Gastroesophageal sphincter (tissue), 4 donors: ENCODE measurements at regions not wholly inside any gene's neighbourhood (a gene's known extent, or its start where the extent isn't known, plus 50 kb on each side); places are given as distances from the start of the nearest gene placed in this dataset.
A peak's percentile ranks its signal among the peaks of the same experiment; 100 is the strongest.

Experiments
- ATAC-seq: fragments of 150-250 bp; one replicate; pipeline ENCODE4 v1.9.1; 2016; ENCODE audit warnings: mild to moderate bottlenecking, moderate library complexity
- H3K27ac ChIP-seq, 4 donors: fragments of 200-600 bp; sonication (generic) in 3 of 4; 1 replicate in 3 of 4; 2 replicates in 1 of 4; pipeline ENCODE4 v1.5.1; 2016 to 2019
- H3K27me3 ChIP-seq: fragments of 200-600 bp; sonication (generic); one replicate; pipeline ENCODE4 v1.5.1; 2019
- H3K36me3 ChIP-seq, 2 donors: fragments of 200-600 bp; sonication (generic); one replicate each; pipeline ENCODE4 v1.5.1; 2019; ENCODE audit warnings: control low read depth in 1 of 2
- H3K4me1 ChIP-seq, 3 donors: fragments of 200-600 bp; sonication (generic); 1 replicate in 2 of 3; 2 replicates in 1 of 3; pipeline ENCODE4 v1.5.1; 2016 to 2019; ENCODE audit warnings: control low read depth in 2 of 3
- H3K4me3 ChIP-seq, 2 donors: fragments of 200-600 bp; sonication (generic); one replicate each; pipeline ENCODE4 v1.5.1; 2019; ENCODE audit warnings: mild to moderate bottlenecking in 1 of 2, moderate library complexity in 1 of 2
- H3K9me3 ChIP-seq, 3 donors: fragments of 200-600 bp; sonication (generic); one replicate each; pipeline ENCODE4 v1.5.1; 2017 to 2019; ENCODE audit warnings: control low read depth in 2 of 3
- CTCF ChIP-seq, 4 experiments: fragments of 200-600 bp in 2 of 4; fragments of 450-650 bp in 2 of 4; sonication (generic) in 1 of 4; IDR thresholded peaks; one replicate each; pipeline ENCODE4 v1.5.1; 2017 to 2019; ENCODE audit warnings: antibody characterized with exemption in 4 of 4, mild to moderate bottlenecking in 2 of 4, moderate library complexity in 2 of 4
- EP300 ChIP-seq: sonication (generic); formaldehyde crosslinking; IDR thresholded peaks from one replicate; pipeline ENCODE4 v1.6.1; 2017; ENCODE audit warnings: antibody characterized with exemption, mild to moderate bottlenecking
- POLR2A ChIP-seq, 2 donors: fragments of 450-650 bp; IDR thresholded peaks; one replicate each; pipeline ENCODE4 v1.6.1; 2017; ENCODE audit warnings: antibody characterized with exemption in 2 of 2, mild to moderate bottlenecking in 2 of 2, moderate library complexity in 1 of 2
- POLR2AphosphoS5 ChIP-seq: sonication (generic); formaldehyde crosslinking; IDR thresholded peaks from one replicate; pipeline ENCODE4 v1.6.1; 2017; ENCODE audit warnings: antibody characterized with exemption
- WGBS, 2 donors: methylation state at CpG; one replicate each; pipeline ENCODE4 v1.1.5; 2018; ENCODE audit warnings: low coverage in 1 of 2; 5-methylcytosine and 5-hydroxymethylcytosine counted together

GRCh38 chr7:33825644-33826043, 79.7 kb upstream of the BMPER start:
- ATAC-seq = no peak
- Histone ChIP-seq H3K4me3 (no peak overlapping the region), H3K27ac (no peak overlapping the region), H3K4me1 (peaks cover 0 to 12% (median 0%) of the 10 kb centered on the region in 3 donors), H3K27me3 (no peaks in the 10 kb centered on the region), H3K9me3 (no peaks in the 10 kb centered on the region), H3K36me3 (no peaks in the 10 kb centered on the region)
- WGBS, 2 donors = 50 to 78% methylated on average over 1 of the region's 1 CpG
- TF ChIP-seq CTCF (IDR thresholded peaks at IDR 0.05) (no peak), EP300 (no peak), POLR2A (IDR thresholded peaks at IDR 0.05) (no peak)

GRCh38 chr7:33829536-33829935, 75.8 kb upstream of the BMPER start:
- no peaks in the 10 kb centered on the region for H3K27me3 ChIP-seq
- no peak for TF ChIP-seq POLR2AphosphoS5
- TF ChIP-seq EP300 = no peak
- no peak for TF ChIP-seq POLR2A (IDR thresholded peaks at IDR 0.05)
- TF ChIP-seq CTCF (IDR thresholded peaks at IDR 0.05) = no peak
- peaks cover 0 to 23% (median 0%) of the 10 kb centered on the region in 3 donors for H3K4me1 ChIP-seq
- no peak overlapping the region for H3K27ac ChIP-seq
- H3K36me3 ChIP-seq = no peaks in the 10 kb centered on the region
- no peak overlapping the region for H3K4me3 ChIP-seq
- ATAC-seq = no peak
- H3K9me3 ChIP-seq = no peaks in the 10 kb centered on the region
- WGBS, 2 donors = 96 to 97% methylated on average over 4 of the region's 4 CpGs

- peak; percentile 80 for ATAC-seq
- no peak for TF ChIP-seq POLR2A (IDR thresholded peaks at IDR 0.05)
- TF ChIP-seq POLR2AphosphoS5 = no peak
- no peak for TF ChIP-seq EP300
- no peak for TF ChIP-seq CTCF (IDR thresholded peaks at IDR 0.05)
- H3K9me3 ChIP-seq = no peaks in the 10 kb centered on the region
- peaks cover 0 to 12% (median 0%) of the 10 kb centered on the region in 3 donors for H3K4me1 ChIP-seq
- H3K27me3 ChIP-seq = no peaks in the 10 kb centered on the region
- WGBS, 2 donors = 67 to 90% methylated on average over 3 to 6 of the region's 10 CpGs
- H3K36me3 ChIP-seq = no peaks in the 10 kb centered on the region
- H3K4me3 ChIP-seq = no peak overlapping the region
- H3K27ac ChIP-seq = peak overlapping the region in 1 of 4 donors; percentile 19
Measured at GRCh38 chr7:33831389-33832141, 73.8 kb upstream of the BMPER start.

- ATAC-seq = peak; percentile 72
- no peaks in the 10 kb centered on the region for H3K9me3 ChIP-seq
- no peak overlapping the region for H3K4me3 ChIP-seq
- peak overlapping the region in 1 of 4 donors; percentile 19 for H3K27ac ChIP-seq
- TF ChIP-seq POLR2AphosphoS5 (no peak), EP300 (no peak)
- peaks cover 0 to 12% (median 0%) of the 10 kb centered on the region in 3 donors for H3K4me1 ChIP-seq
- no peaks in the 10 kb centered on the region for H3K27me3 ChIP-seq
- no peaks in the 10 kb centered on the region for H3K36me3 ChIP-seq
- 47 to 63% methylated on average over 2 to 7 of the region's 7 CpGs for WGBS, 2 donors
Measured at GRCh38 chr7:33832271-33832721, 73.0 kb upstream of the BMPER start.

- H3K4me1 ChIP-seq = peaks cover 0 to under 1% (median 0%) of the 10 kb centered on the region in 3 donors
- H3K9me3 ChIP-seq = no peaks in the 10 kb centered on the region
- no peaks in the 10 kb centered on the region for H3K36me3 ChIP-seq
- no peak for ATAC-seq
- TF ChIP-seq POLR2AphosphoS5 (no peak), CTCF (IDR thresholded peaks at IDR 0.05) (no peak), POLR2A (IDR thresholded peaks at IDR 0.05) (no peak), EP300 (no peak)
- no peak overlapping the region for H3K27ac ChIP-seq
- no peaks in the 10 kb centered on the region for H3K27me3 ChIP-seq
- no peak overlapping the region for H3K4me3 ChIP-seq
- WGBS, 2 donors = 87 to 93% methylated on average over 7 to 8 of the region's 8 CpGs
Measured at GRCh38 chr7:33836797-33837355, 68.5 kb upstream of the BMPER start.
